Heart left ventricle (tissue), 16 donors: ENCODE measurements at regions not wholly inside any gene's neighbourhood (a gene's known extent, or its start where the extent isn't known, plus 50 kb on each side); places are given as distances from the start of the nearest gene placed in this dataset.
A peak's percentile ranks its signal among the peaks of the same experiment; 100 is the strongest.

Experiments used
- ATAC-seq, 4 donors: fragments of 200-7000 bp; cut with Tn5 transposase; one replicate each; pipeline ENCODE4 v1.9.1; 2020 to 2022; ENCODE audit warnings: moderate library complexity in 4 of 4, mild to moderate bottlenecking in 3 of 4, moderate number of reproducible peaks in 1 of 4
- DNase-seq, 5 donors: peaks; one replicate each; pipeline ENCODE4 v3.0.0-alpha.2; 2020
- H3K27ac ChIP-seq, 12 donors: fragments of 200-600 bp; sonication (generic) in 4 of 12; one replicate each; pipeline versions ENCODE4 v1.5.0 to v1.8.0; 2016 to 2022; ENCODE audit warnings: mild to moderate bottlenecking in 2 of 12
- H3K27me3 ChIP-seq, 9 donors: fragments of 200-600 bp; sonication (generic) in 2 of 9; one replicate each; pipeline versions ENCODE4 v1.5.1 to v1.8.0; 2016 to 2022; ENCODE audit warnings: mild to moderate bottlenecking in 3 of 9
- H3K36me3 ChIP-seq, 9 donors: fragments of 200-600 bp; sonication (generic) in 2 of 9; one replicate each; pipeline versions ENCODE4 v1.5.0 to v1.8.0; 2018 to 2022; ENCODE audit warnings: mild to moderate bottlenecking in 2 of 9
- H3K4me1 ChIP-seq, 12 donors: fragments of 200-600 bp; sonication (generic) in 4 of 12; one replicate each; pipeline versions ENCODE4 v1.5.0 to v1.8.0; 2016 to 2022; ENCODE audit warnings: mild to moderate bottlenecking in 3 of 12
- H3K4me3 ChIP-seq, 12 donors: fragments of 200-600 bp; sonication (generic) in 4 of 12; one replicate each; pipeline versions ENCODE4 v1.5.0 to v1.8.0; 2017 to 2022; ENCODE audit warnings: mild to moderate bottlenecking in 9 of 12, moderate library complexity in 4 of 12
- H3K9me3 ChIP-seq, 12 donors: fragments of 200-600 bp; sonication (generic) in 4 of 12; one replicate each; pipeline versions ENCODE4 v1.5.0 to v1.8.0; 2016 to 2022; ENCODE audit warnings: mild to moderate bottlenecking in 1 of 12
- CTCF ChIP-seq, 12 donors: fragments of 200-600 bp; sonication (generic) in 4 of 12; IDR thresholded peaks; one replicate each; pipeline versions ENCODE4 v1.5.0 to v1.8.0; 2018 to 2022; ENCODE audit warnings: antibody characterized with exemption in 12 of 12, mild to moderate bottlenecking in 5 of 12
- POLR2A ChIP-seq, 2 donors: fragments of 450-650 bp; IDR thresholded peaks; one replicate each; pipeline ENCODE4 v1.6.1; 2017; ENCODE audit warnings: antibody characterized with exemption in 2 of 2, mild to moderate bottlenecking in 2 of 2, moderate library complexity in 2 of 2
- WGBS, 4 donors: extraction: QIAGEN DNeasy Blood & Tissue Kit in 2 of 4; methylation state at CpG; one replicate each; pipeline versions ENCODE4 v1.1.5 to v1.1.7; 2013 to 2018; 5-methylcytosine and 5-hydroxymethylcytosine counted together
- intact Hi-C, 10 donors: fragments of 100-400 bp; cut with DNase I; formaldehyde crosslinking; loops; one replicate each; pipeline versions ENCODE4 v1.11.1 to v1.14.2; 2022
- donor health status: ischemic (EF 13 %, LVEDD 7.1; RV severe dilation, severe dysfunction).
- donor health status: healthy with polysubstance abuse.
- donor health status: DM: no; HTN: yes; CAD: no.
- donor health status: DM: no; HTN: no; CAD: no.
- donor health status: ischemic (EF 25% LVEDD 6.9; RV normal size, moderate dysfunction).
- donor health status: ischemic (EF 25% LVEDD 5.7; RV mildly dilated, moderate dysfunction).
- donor health status: healthy.
- donor health status: DM: yes; HTN: yes; CAD: no.
- donor health status: ischemic (EF 35%, LVEDD 5.7; RV mildly dilated, moderate dysfunction).
- donor health status: nonischemic (EF 11% LVEDD 7.7; RV severe dilation, severe dysfunction).
- donor health status: DM: yes; HTN: yes; CAD: no.
- donor health status: PGD.
- donor health status: ischemic (EF 29% LVEDD 5.4; RV normal size, mild dysfunction).
- donor health status: nonischemic (EF 23%, LVEDD 6.1; RV moderate dilation, normal function).

GRCh38 chr11:33970984-33971466 lies 79.1 kb upstream of the LMO2 start:
- peak in 4 of 5 donors; percentile 42 to 53 (median 48) for DNase-seq
- peak; percentile 37 to 91 (median 87) for ATAC-seq
- Histone ChIP-seq H3K4me1 (peaks cover 0 to 5% (median 0%) of the 10 kb centered on the region in 12 donors), H3K4me3 (no peak overlapping the region), H3K27me3 (no peaks in the 10 kb centered on the region), H3K36me3 (no peaks in the 10 kb centered on the region), H3K9me3 (no peaks in the 10 kb centered on the region), H3K27ac (no peak overlapping the region)
- TF ChIP-seq CTCF (IDR thresholded peaks at IDR 0.05), result peak; percentile 40 to 78 (median 68)
- TF ChIP-seq POLR2A (IDR thresholded peaks at IDR 0.05), result no peak
- 17 to 26% (median 20%) methylated on average over 8 of the region's 8 CpGs for WGBS, 4 donors
- intact Hi-C loops, result loop anchor here in 9 of 10 donors (1.0 to 5.0 kb wide), 5 partner anchors 112 to 164 kb away; no protein-coding TSS in a partner anchor

- no peak for ATAC-seq
- Histone ChIP-seq H3K27ac (no peak overlapping the region), H3K4me1 (peaks cover 0 to 5% (median 0%) of the 10 kb centered on the region in 12 donors), H3K4me3 (no peak overlapping the region), H3K36me3 (no peaks in the 10 kb centered on the region), H3K27me3 (no peaks in the 10 kb centered on the region), H3K9me3 (no peaks in the 10 kb centered on the region)
- intact Hi-C loops, result no loop called here
- TF ChIP-seq CTCF (IDR thresholded peaks at IDR 0.05), result no peak
- no peak for TF ChIP-seq POLR2A (IDR thresholded peaks at IDR 0.05)
- WGBS, 4 donors, result 82 to 90% (median 88%) methylated on average over 6 of the region's 6 CpGs
- DNase-seq, result no peak
Observed at GRCh38 chr11:33967451-33967850, 75.6 kb upstream of the LMO2 start.

GRCh38 chr11:33965032-33965431 lies 73.2 kb upstream of the LMO2 start:
- TF ChIP-seq POLR2A (IDR thresholded peaks at IDR 0.05) (no peak), CTCF (IDR thresholded peaks at IDR 0.05) (no peak)
- WGBS, 4 donors, result 92 to 98% (median 95%) methylated on average over 1 of the region's 1 CpG
- ATAC-seq, result no peak
- Histone ChIP-seq H3K9me3 (no peaks in the 10 kb centered on the region), H3K4me1 (peaks cover 0 to 8% (median 0%) of the 10 kb centered on the region in 12 donors), H3K36me3 (no peaks in the 10 kb centered on the region), H3K27ac (no peak overlapping the region), H3K4me3 (no peak overlapping the region), H3K27me3 (no peaks in the 10 kb centered on the region)
- DNase-seq, result no peak
- intact Hi-C loops, result no loop called here

- Histone ChIP-seq H3K36me3 (no peaks in the 10 kb centered on the region), H3K9me3 (no peaks in the 10 kb centered on the region), H3K27me3 (no peaks in the 10 kb centered on the region), H3K27ac (no peak overlapping the region), H3K4me1 (peaks cover 0 to 14% (median 0%) of the 10 kb centered on the region in 12 donors), H3K4me3 (no peak overlapping the region)
- DNase-seq (no peak), ATAC-seq (no peak)
- WGBS, 4 donors, result 79 to 87% (median 83%) methylated on average over 3 of the region's 3 CpGs
- intact Hi-C loops, result no loop called here
- TF ChIP-seq CTCF (IDR thresholded peaks at IDR 0.05) (no peak), POLR2A (IDR thresholded peaks at IDR 0.05) (no peak)
Observed at GRCh38 chr11:33959855-33960400, 68.1 kb upstream of the LMO2 start.
